Endodermal cell (in vitro differentiated cells): ENCODE measurements at regions not wholly inside any gene's neighbourhood (a gene's known extent, or its start where the extent isn't known, plus 50 kb on each side); places are given as distances from the start of the nearest gene placed in this dataset.

ENCODE experiments used
- DNase-seq: peaks from one replicate; pipeline ENCODE4 v3.0.0-alpha.2; 2017
- H3K27ac ChIP-seq: 2 replicates; pipeline ENCODE4 v1.5.1; 2013; ENCODE audit warnings: mild to moderate bottlenecking, low read depth, low read length, moderate library complexity
- H3K27me3 ChIP-seq: 2 replicates; pipeline ENCODE4 v1.6.1; 2013; ENCODE audit warnings: mild to moderate bottlenecking, low read length, moderate library complexity; ENCODE audit not compliant: insufficient read depth, control insufficient read depth, poor library complexity, severe bottlenecking
- H3K36me3 ChIP-seq: 2 replicates; pipeline ENCODE4 v1.7.0; 2013; ENCODE audit warnings: mild to moderate bottlenecking, low read length, moderate library complexity; ENCODE audit not compliant: control insufficient read depth, insufficient read depth
- H3K4me1 ChIP-seq: one replicate; pipeline ENCODE4 v1.7.0; 2013; ENCODE audit warnings: low read length; ENCODE audit not compliant: control insufficient read depth, insufficient read depth
- H3K4me3 ChIP-seq: 2 replicates; pipeline ENCODE4 v1.5.1; 2013; ENCODE audit warnings: mild to moderate bottlenecking, low read length, moderate library complexity
- H3K9ac ChIP-seq: 2 replicates; pipeline ENCODE4 v1.6.1; 2013; ENCODE audit warnings: mild to moderate bottlenecking, low read length, moderate library complexity; ENCODE audit not compliant: poor library complexity, severe bottlenecking; ENCODE audit errors: extremely low read depth
- H3K9me3 ChIP-seq: 2 replicates; pipeline ENCODE4 v1.6.1; 2013; ENCODE audit warnings: mild to moderate bottlenecking, low read length, moderate library complexity; ENCODE audit not compliant: control insufficient read depth
- H3K27ac Mint-ChIP-seq: 2 replicates; pipeline ENCODE4 v1.8.0; 2020; ENCODE audit warnings: mixed read lengths
- H3K27me3 Mint-ChIP-seq: 2 replicates; pipeline ENCODE4 v1.8.0; 2021; ENCODE audit warnings: mild to moderate bottlenecking, mixed read lengths; ENCODE audit not compliant: insufficient read depth
- H3K36me3 Mint-ChIP-seq: 2 replicates; pipeline ENCODE4 v1.8.0; 2020; ENCODE audit warnings: low read depth, mixed read lengths
- H3K4me1 Mint-ChIP-seq: 2 replicates; pipeline ENCODE4 v1.8.0; 2020; ENCODE audit warnings: mixed read lengths
- H3K4me3 Mint-ChIP-seq: 2 replicates; pipeline ENCODE4 v1.8.0; 2020; ENCODE audit warnings: mild to moderate bottlenecking, moderate library complexity, mixed read lengths
- H3K9me3 Mint-ChIP-seq: 2 replicates; pipeline ENCODE4 v1.8.0; 2020; ENCODE audit warnings: mild to moderate bottlenecking, mixed read lengths
- CTCF ChIP-seq: fragments of 200-600 bp; sonication (generic); conservative IDR thresholded peaks from 2 replicates; pipeline ENCODE4 v1.5.0; 2021; ENCODE audit warnings: antibody characterized with exemption, mild to moderate bottlenecking
- WGBS, 2 experiments: methylation state at CpG; one replicate each; pipeline versions ENCODE4 v1.1.5 to v1.1.7; 2013; ENCODE audit warnings: missing lambda C conversion rate in 2 of 2, mixed read lengths in 1 of 2; ENCODE audit not compliant: insufficient coverage in 1 of 2, insufficient read length in 1 of 2; 5-methylcytosine and 5-hydroxymethylcytosine counted together

- Mint-ChIP-seq H3K4me1 (no peaks in the 10 kb centered on the region), H3K36me3 (peaks cover 5% of the 10 kb centered on the region), H3K27ac (no peak overlapping the region), H3K27me3 (peaks cover 2% of the 10 kb centered on the region), H3K4me3 (no peak overlapping the region), H3K9me3 (peaks cover 36% of the 10 kb centered on the region)
- TF ChIP-seq CTCF: no peak
- Histone ChIP-seq H3K27ac (no peak overlapping the region), H3K9me3 (peaks cover 13% of the 10 kb centered on the region), H3K36me3 (no peaks in the 10 kb centered on the region), H3K4me1 (no peaks in the 10 kb centered on the region), H3K27me3 (no peaks in the 10 kb centered on the region), H3K9ac (no peak overlapping the region), H3K4me3 (no peak overlapping the region)
- DNase-seq: no peak
- 94% methylated on average over 6 to 10 of the region's 10 CpGs for WGBS, 2 experiments
These were observed 205.3 kb upstream of the MKLN1 start for GRCh38 chr7:131122394-131122793.

- H3K4me1 Mint-ChIP-seq: no peaks in the 10 kb centered on the region
- no peak for TF ChIP-seq CTCF
- Histone ChIP-seq H3K36me3 (no peaks in the 10 kb centered on the region), H3K9me3 (peaks cover 7% of the 10 kb centered on the region), H3K9ac (no peak overlapping the region), H3K27ac (no peak overlapping the region), H3K27me3 (no peaks in the 10 kb centered on the region), H3K4me3 (no peak overlapping the region), H3K4me1 (no peaks in the 10 kb centered on the region)
- H3K27ac Mint-ChIP-seq: no peak overlapping the region
- H3K4me3 Mint-ChIP-seq: no peak overlapping the region
- H3K9me3 Mint-ChIP-seq: peaks cover 22% of the 10 kb centered on the region
- peaks cover 2% of the 10 kb centered on the region for H3K27me3 Mint-ChIP-seq
- H3K36me3 Mint-ChIP-seq: peaks cover 5% of the 10 kb centered on the region
- DNase-seq: no peak
- WGBS, 2 experiments: 72 to 83% methylated on average over 3 to 4 of the region's 4 CpGs
These were observed 203.6 kb upstream of the MKLN1 start for GRCh38 chr7:131124001-131124629.

GRCh38 chr7:131124867-131125266 lies 202.8 kb upstream of the MKLN1 start:
- Mint-ChIP-seq H3K9me3 (peaks cover 15% of the 10 kb centered on the region), H3K4me1 (no peaks in the 10 kb centered on the region), H3K27me3 (peaks cover 2% of the 10 kb centered on the region), H3K4me3 (no peak overlapping the region), H3K27ac (no peak overlapping the region), H3K36me3 (peaks cover 4% of the 10 kb centered on the region)
- Histone ChIP-seq H3K4me1 (no peaks in the 10 kb centered on the region), H3K4me3 (no peak overlapping the region), H3K36me3 (no peaks in the 10 kb centered on the region), H3K27me3 (no peaks in the 10 kb centered on the region), H3K9ac (no peak overlapping the region), H3K9me3 (no peaks in the 10 kb centered on the region), H3K27ac (no peak overlapping the region)
- TF ChIP-seq CTCF: no peak
- no peak for DNase-seq
- 96 to 97% methylated on average over 3 of the region's 3 CpGs for WGBS, 2 experiments
